Right atrium auricular region (tissue), 2 donors: ENCODE measurements at regions not wholly inside any gene's neighbourhood (a gene's known extent, or its start where the extent isn't known, plus 50 kb on each side); places are given as distances from the start of the nearest gene placed in this dataset.
"Not testable (repeated sequence)": the region's sequence is repeated elsewhere in the genome, so short reads cannot be mapped to it uniquely, and the experiment has no call there.

Experiments used
- DNase-seq: peaks from one replicate; pipeline ENCODE4 v3.0.0-alpha.2; 2019; ENCODE audit warnings: low spot score
- H3K27ac ChIP-seq, 2 donors: fragments of 200-600 bp; sonication (generic); 1 replicate in 1 of 2; 2 replicates in 1 of 2; pipeline ENCODE4 v1.5.1; 2016 to 2019
- H3K27me3 ChIP-seq, 2 donors: fragments of 200-600 bp; sonication (generic); one replicate each; pipeline versions ENCODE4 v1.5.1 to v1.6.0; 2017 to 2019
- H3K36me3 ChIP-seq: fragments of 200-600 bp; sonication (generic); one replicate; pipeline ENCODE4 v1.5.1; 2016
- H3K4me1 ChIP-seq, 2 donors: fragments of 200-600 bp; sonication (generic); one replicate each; pipeline versions ENCODE4 v1.5.1 to v1.6.0; 2017 to 2019
- H3K4me3 ChIP-seq, 2 donors: fragments of 200-600 bp; sonication (generic); 1 replicate in 1 of 2; 2 replicates in 1 of 2; pipeline ENCODE4 v1.5.1; 2017 to 2019; ENCODE audit warnings: mild to moderate bottlenecking in 1 of 2, moderate library complexity in 1 of 2
- H3K9me3 ChIP-seq, 2 donors: fragments of 200-600 bp; sonication (generic); one replicate each; pipeline ENCODE4 v1.5.1; 2019
- TF ChIP-seq, protein P1 (sequence below), 2 donors: fragments of 200-600 bp; sonication (generic); IDR thresholded peaks; one replicate each; pipeline ENCODE4 v1.5.1; 2019; ENCODE audit warnings: antibody characterized with exemption in 2 of 2

DNA sequence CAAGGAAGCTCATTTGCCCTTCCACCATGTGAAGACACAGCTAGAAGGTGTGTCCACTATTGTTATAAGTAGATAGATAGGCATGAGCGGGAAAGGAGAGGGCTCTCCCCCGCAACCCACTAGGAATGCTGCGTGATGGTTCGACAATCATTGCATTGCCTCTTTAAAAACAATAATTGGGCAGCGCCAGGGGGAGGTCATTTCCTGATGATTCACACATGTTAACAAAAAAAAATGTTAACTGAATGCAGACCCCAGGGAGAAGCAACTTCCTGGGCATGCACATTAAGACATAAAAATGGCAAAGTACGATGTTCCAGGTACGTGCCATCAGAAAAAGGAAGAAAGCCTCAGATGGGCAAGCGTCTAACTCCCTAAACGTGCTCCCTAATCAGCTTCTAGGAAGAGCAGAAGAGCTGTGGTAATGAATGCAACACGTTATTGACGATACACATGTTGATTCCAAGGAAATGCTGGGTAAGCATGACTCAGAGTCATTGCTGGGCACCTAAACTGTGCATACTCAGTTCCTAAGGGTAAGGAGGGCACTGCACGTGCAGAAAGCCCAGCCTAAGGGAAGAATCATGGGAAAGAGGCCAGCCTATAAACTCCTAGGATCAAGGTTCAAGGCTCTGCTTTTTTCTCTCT lies 113.7 kb downstream of the FAM217A start:
- Histone ChIP-seq H3K36me3 (no peaks in the 10 kb centered on the region), H3K4me1 (no peaks in the 10 kb centered on the region), H3K27me3 (no peaks in the 10 kb centered on the region), H3K9me3 (no peaks in the 10 kb centered on the region), H3K27ac (no peak overlapping the region), H3K4me3 (no peak overlapping the region)
- TF ChIP-seq, protein P1, sequence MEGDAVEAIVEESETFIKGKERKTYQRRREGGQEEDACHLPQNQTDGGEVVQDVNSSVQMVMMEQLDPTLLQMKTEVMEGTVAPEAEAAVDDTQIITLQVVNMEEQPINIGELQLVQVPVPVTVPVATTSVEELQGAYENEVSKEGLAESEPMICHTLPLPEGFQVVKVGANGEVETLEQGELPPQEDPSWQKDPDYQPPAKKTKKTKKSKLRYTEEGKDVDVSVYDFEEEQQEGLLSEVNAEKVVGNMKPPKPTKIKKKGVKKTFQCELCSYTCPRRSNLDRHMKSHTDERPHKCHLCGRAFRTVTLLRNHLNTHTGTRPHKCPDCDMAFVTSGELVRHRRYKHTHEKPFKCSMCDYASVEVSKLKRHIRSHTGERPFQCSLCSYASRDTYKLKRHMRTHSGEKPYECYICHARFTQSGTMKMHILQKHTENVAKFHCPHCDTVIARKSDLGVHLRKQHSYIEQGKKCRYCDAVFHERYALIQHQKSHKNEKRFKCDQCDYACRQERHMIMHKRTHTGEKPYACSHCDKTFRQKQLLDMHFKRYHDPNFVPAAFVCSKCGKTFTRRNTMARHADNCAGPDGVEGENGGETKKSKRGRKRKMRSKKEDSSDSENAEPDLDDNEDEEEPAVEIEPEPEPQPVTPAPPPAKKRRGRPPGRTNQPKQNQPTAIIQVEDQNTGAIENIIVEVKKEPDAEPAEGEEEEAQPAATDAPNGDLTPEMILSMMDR (IDR thresholded peaks at IDR 0.05): no peak
- DNase-seq: no peak

GRCh38 chr6:3966426-3966825 lies 112.5 kb downstream of the FAM217A start:
- Histone ChIP-seq H3K27ac (no peak overlapping the region), H3K4me3 (no peak overlapping the region), H3K36me3 (no peaks in the 10 kb centered on the region), H3K4me1 (no peaks in the 10 kb centered on the region), H3K9me3 (no peaks in the 10 kb centered on the region), H3K27me3 (no peaks in the 10 kb centered on the region)
- no peak for DNase-seq
- TF ChIP-seq, protein P1 (IDR thresholded peaks at IDR 0.05): no peak

GRCh38 chr6:3970097-3970496 lies 108.8 kb downstream of the FAM217A start:
- Histone ChIP-seq H3K4me1 (no peaks in the 10 kb centered on the region), H3K4me3 (no peak overlapping the region), H3K9me3 (no peaks in the 10 kb centered on the region), H3K36me3 (no peaks in the 10 kb centered on the region), H3K27ac (no peak overlapping the region), H3K27me3 (no peaks in the 10 kb centered on the region)
- no peak for DNase-seq
- TF ChIP-seq, protein P1 (IDR thresholded peaks at IDR 0.05): no peak

DNA sequence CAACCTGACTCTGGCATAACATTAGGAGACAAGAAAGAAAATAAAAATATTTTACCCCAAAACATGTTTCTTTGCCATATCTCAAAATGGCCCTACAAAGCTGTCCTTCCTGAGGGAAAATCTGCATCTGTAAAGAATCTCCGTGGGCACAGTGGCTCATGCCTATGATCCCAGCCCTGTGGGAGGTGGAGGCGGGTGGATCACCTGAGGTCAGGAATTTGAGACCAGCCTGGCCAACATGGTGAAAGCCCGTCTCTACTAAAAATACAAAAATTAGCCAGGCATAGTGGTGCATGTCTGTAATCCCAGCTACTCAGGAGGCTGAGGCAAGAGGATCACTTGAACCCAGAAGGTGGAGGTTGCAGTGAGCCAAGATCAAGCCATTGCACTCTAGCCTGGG lies 105.8 kb downstream of the FAM217A start:
- H3K36me3 ChIP-seq, H3K27me3 ChIP-seq, H3K4me1 ChIP-seq, H3K9me3 ChIP-seq, DNase-seq, H3K27ac ChIP-seq, H3K4me3 ChIP-seq: not testable (repeated sequence)

- H3K4me3 ChIP-seq: no peak overlapping the region
- DNase-seq: peak; percentile 65
- TF ChIP-seq, protein P1 (IDR thresholded peaks at IDR 0.05): peak; percentile 33 to 68
Measured at GRCh38 chr6:3977875-3978711, 100.8 kb downstream of the FAM217A start.

DNA sequence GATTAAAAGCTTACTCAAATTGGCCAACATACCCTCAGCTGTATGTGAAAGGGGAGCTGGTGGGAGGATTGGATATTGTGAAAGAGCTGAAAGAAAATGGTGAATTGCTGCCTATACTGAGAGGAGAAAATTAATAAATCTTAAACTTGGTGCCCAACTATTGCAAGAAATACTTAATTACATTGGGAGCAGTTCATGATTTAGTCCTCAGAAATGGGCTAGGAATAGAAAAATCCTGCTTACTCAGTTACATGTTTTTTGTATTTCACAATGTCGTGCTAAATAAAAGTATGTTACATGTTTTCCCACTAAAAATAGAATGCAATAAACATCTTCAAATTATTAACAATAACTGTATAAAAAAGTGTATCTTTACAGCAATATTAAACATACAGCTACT lies 100.0 kb downstream of the FAM217A start:
- not testable (repeated sequence) for H3K4me1 ChIP-seq, DNase-seq, H3K36me3 ChIP-seq, H3K9me3 ChIP-seq, H3K4me3 ChIP-seq, H3K27ac ChIP-seq, H3K27me3 ChIP-seq

More at GRCh38 chr6:3977875-3978711, 100.8 kb downstream of the FAM217A start:
- Histone ChIP-seq H3K27me3 (no peaks in the 10 kb centered on the region), H3K9me3 (no peaks in the 10 kb centered on the region), H3K36me3 (no peaks in the 10 kb centered on the region), H3K4me1 (no peaks in the 10 kb centered on the region), H3K27ac (no peak overlapping the region)
